G401 (cell line): ENCODE measurements at regions not wholly inside any gene's neighbourhood (a gene's known extent, or its start where the extent isn't known, plus 50 kb on each side); places are given as distances from the start of the nearest gene placed in this dataset.
"Not testable (repeated sequence)": the region's sequence is repeated elsewhere in the genome, so short reads cannot be mapped to it uniquely, and the experiment has no call there.

Experiments used
- DNase-seq: peaks from one replicate; pipeline ENCODE4 v3.0.0-alpha.2; 2015; ENCODE audit warnings: low spot score
- in situ Hi-C: cut with HindIII; loops from 2 replicates; pipeline ENCODE4 v1.10.0; 2016; ENCODE audit warnings: low sequenced_read_pairs, mixed read lengths

DNA sequence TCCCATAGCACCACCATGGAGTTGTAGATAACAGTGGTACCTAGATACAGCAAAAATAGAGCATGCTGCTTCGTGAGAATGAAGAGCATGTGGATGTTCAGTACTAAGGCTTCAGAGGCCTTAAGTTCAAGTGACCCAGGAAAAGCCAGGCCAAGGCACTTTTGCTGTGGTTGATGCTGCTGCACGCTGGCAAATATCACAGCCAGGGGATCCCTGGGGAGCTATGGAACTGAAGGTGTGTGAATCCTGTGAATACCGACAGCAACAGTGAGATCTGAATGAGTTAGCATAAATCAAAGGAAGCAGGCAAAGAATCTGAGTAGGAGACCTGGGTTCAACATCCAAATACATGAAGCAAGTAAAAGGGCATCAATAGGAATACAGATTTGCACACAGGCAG, 158.6 kb upstream of the THUMPD2 start:
- in situ Hi-C loops: no loop called here
- DNase-seq: no peak

DNA sequence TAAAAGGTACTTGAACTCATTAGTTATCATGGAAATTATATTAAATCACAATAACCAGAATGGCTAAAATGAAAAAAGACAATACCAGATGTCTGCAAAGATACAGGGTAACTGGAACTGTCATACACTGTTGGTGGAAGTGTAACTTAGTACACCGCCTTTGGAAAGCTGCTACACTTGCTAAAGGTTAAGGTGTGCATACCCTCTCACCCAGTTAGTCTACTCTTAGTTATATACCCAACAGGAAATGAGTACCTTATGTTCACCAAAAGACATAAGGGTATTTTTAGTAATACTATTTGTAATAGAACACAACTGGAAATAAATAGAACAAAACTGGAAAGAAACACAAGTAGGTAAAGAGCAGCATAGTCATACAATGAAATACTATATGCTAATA, 155.8 kb upstream of the THUMPD2 start:
- no peak for DNase-seq
- in situ Hi-C loops: no loop called here

GRCh38 chr2:39933196-39933595, 154.1 kb upstream of the THUMPD2 start:
- in situ Hi-C loops: no loop called here
- no peak for DNase-seq

DNA sequence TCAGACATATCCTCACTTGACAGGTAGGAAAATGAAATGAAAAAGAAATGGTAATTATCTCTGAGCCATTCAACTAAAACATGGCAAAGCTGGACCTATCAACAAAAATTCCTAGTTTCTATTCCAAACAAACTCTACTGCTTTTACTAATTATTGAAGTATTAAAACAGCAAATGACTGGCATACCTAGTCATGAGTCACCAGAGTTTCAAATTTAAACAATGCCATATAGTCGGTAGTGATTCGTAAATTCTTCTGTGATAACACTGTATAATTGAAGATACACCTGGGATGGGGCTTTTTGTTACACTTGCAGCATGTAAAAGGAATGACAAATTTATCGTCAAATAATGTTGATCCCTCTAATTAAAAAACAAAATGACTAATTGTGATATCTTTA, 153.1 kb upstream of the THUMPD2 start:
- in situ Hi-C loops: no loop called here
- no peak for DNase-seq

DNA sequence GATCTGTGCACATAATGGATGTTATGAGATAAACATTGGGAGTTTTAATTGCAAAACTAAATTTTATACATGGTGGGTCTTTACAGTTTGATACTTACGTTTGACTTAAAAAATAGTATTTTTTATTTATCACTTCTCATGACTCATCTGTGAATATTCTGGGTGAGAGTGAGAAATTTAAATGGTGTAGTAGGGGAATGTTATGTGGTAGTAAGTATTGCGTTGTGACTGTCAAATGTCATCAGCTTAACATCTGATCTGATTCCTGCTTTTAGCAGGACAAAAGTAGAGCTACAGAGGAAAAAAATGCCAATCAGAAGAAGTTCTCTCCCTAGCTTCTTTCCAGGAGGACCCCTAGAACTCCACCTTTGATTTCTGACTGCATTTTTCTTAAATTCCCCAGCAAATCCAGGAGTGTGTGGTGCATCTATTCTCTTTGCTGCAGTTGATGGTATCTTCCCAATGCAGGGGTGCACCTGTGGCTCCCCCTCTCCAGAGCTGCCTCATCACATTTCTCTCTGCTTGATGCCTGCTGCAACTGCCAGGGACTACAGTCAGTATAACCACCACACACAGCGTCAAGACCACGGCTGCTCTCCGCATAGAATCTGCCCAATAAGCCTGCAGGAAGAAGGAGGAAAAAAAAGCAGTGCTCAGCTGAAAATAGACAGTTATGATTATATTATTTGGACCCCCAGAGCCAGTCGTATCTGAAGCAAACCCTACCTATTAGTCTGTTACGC, 151.3 kb upstream of the THUMPD2 start:
- no peak for DNase-seq
- in situ Hi-C loops: no loop called here

DNA sequence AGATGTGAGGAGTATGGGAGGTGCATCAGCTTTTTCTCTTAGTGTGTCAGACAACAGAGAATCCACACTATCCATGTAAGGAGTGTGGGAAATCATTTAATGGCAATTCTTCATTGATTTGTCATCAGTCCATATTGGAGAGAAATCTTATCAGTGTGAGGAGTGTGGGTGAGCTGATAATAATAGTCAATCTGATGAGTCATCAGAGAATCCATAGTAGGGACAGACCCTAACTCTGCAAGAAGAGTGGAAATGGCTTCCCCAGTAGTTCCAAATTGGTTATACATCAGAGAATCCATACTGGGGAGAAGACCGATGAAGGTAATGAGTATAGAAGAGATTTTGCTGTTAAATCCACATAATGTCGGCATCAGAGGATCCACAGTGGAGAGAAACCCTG, 150.5 kb upstream of the THUMPD2 start:
- in situ Hi-C loops: no loop called here
- DNase-seq: no peak

- DNase-seq: no peak
- in situ Hi-C loops: no loop called here
Measured at GRCh38 chr2:39925312-39925711, 146.3 kb upstream of the THUMPD2 start.

DNA sequence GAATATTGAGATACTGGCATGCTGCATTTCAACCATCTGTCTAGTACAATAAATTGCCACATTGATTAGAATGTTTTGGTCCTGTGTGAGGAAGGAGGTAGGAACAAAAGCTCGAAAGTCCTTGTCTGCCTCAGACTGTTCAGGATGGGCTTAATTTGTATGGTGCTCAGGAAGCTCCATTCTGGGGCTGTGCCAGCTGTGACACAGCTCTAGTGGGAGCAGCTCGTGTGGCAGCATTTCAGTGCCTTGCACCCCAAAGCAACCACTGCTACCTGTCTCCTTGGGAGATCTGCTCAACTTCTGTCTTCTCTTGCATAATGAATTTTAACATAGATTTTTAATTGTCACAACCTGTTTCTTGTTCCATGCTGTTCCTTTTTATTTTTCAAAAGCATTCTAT, 144.4 kb upstream of the THUMPD2 start:
- no peak for DNase-seq
- in situ Hi-C loops: no loop called here

GRCh38 chr2:39922679-39923405, 143.8 kb upstream of the THUMPD2 start:
- DNase-seq: no peak
- in situ Hi-C loops: no loop called here

DNA sequence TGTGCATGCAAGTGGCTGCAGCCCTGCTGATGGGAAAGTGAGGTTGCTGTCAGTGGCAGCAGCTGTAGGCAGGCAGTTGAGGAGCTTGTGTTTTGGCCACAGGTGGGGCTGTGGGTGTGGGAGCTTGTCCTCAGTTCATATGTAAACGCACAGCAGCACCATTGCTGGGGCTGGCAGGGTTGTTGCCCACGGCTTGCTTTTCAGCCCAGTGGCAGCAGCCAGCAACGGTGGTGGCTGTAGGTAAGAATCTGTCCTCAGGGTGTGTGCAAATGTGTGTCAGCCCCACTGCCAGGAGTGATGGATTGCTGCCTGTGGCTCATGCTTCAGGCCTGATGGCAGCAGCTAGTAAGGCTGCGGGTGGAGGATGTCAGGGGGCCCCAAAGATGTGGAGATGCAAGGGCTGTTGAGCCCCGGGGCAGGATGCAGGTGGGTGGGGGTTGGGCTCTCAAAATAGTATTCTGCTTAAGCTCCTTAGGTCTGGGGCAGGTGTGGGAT, 141.3 kb upstream of the THUMPD2 start:
- in situ Hi-C loops: no loop called here
- no peak for DNase-seq

DNA sequence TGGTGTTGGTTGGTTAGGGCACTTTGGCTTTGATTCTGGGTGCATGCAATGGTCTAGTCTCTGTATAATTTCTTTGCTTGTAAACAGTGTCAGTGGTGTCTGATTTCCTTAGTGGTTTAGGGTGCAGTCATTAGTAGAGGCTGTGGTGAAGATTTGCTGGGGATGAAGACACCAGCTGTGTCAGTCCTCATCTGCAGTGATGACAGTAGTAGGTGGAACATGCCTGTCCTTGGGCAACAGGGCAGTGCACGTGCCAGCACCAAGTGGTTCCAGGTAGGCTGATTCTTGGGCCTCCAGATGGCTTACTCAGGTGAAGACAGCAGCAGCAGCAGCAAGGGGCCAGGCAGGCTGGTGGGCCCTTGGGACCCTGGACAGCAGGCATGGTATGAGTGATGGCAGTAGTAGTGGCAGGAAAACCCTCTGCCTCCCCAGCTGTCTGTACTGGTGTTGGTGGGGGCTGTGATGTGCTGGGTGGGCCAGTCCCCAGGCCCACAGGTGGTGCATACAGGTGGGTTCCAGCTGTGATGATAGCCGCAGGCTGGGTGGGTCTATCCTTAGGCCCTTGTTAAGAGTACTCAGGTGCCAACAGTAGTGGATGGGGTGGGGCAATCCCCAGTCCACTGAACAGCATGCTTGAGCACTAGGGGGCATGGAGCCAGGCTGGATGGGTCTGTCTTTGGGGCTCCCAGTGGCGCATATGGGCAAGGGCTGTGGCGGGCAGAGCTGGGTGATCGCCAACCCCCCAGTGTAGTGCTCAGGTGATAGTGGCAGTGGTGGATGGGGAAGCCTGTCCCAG, 140.7 kb upstream of the THUMPD2 start:
- no peak for DNase-seq
- in situ Hi-C loops: no loop called here

- no peak for DNase-seq
- in situ Hi-C loops: no loop called here
Measured at GRCh38 chr2:39918886-39919285, 139.8 kb upstream of the THUMPD2 start.

DNA sequence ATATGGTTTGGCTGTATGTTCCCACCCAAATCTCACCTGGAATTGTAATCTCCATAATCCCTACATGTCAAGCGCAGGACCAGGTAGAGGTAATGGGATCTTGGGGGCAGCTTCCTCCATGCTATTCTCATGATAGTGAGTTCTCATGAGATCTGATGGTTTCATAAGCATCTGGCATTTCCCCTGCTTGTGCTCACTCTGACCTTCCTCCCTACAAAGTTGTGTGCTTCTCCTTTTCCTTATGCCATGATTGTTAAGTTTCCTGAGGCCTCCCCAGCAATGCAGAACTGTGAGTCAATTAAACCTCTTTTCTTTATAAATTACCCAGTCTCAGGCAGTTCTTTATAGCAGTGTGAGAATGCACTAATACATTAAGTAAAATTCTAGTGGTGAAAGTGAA, 138.3 kb upstream of the THUMPD2 start:
- in situ Hi-C loops: not testable (repeated sequence)

DNA sequence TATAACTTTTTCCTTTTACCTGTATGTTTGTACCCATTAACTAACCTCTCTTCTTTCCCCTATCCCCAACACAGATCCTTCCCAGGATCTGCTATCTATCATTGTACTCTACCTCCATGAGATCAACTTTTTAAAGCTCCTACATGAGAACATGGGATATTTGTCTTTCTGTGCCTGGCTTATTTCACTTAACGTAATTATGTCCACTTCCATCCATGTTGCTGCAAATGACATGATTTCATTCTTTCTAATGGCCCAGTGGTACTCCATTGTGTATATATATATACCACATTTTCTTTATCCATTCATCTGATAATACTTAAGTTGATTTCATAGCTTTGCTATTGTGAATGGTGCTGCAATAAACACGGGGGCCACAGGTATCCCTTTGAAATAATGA, 135.9 kb upstream of the THUMPD2 start:
- in situ Hi-C loops: no loop called here

More for the DNA sequence above, 138.3 kb upstream of the THUMPD2 start:
- not testable (repeated sequence) for DNase-seq

DNA sequence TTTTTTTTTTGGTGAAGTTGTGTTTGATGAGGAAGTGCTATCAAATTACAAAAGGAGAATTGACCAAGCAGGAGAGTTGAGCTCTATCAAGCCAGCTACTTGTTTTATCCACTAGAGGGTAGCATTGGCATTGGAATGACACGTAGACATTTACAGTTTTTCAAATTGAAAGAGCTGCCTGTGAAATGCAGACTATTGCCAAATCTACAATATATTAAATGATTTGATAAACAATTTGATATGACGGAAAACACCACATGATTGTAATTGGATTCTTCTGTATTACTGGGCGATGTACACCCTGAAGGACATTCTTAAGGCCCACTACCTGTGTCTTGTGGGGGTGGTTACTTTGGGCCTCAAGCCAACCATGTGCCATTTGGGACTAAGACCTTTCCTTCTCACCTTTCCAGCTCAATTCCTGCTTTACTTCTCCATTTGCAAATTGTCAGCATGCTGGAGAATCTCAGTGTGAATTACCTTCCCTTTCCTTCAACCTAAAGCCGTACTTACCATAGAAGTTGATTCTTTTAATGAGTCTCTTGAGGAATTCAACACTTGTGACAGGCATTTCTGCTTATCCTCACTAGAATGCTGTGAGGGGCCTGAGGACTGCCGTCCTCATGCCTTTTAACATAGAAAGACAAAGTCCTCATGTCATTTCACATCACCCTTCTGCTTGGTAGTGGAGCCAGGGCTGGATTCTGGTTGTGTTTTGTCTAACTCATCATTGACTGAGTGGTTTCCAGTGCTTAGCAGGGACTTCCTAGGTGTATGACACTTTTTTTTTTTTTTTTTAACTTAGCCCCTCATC, 134.8 kb upstream of the THUMPD2 start:
- in situ Hi-C loops: no loop called here
- DNase-seq: peak; percentile 85

More for the DNA sequence above, 135.9 kb upstream of the THUMPD2 start:
- no peak for DNase-seq

DNA sequence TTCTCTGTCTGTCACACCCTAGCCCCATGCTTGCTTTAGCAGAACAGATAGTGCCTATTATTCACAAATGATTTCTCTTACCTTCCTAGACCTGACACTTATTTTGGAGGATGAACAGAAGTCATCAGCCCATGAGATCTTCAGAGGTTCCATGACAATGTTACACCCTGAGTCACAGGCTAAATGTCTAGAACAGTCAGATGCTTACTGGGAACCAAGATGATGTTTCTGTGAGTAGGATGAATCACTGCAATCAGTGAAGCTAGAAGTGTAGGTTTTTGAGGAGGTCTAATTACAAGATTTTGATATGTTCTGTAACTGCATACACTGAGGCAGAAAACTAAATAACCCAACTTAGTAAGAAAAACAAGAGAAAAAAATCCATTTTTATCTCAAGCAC, 123.0 kb upstream of the THUMPD2 start:
- in situ Hi-C loops: no loop called here
- DNase-seq: no peak

GRCh38 chr2:39898934-39899333, 119.9 kb upstream of the THUMPD2 start:
- no peak for DNase-seq
- in situ Hi-C loops: no loop called here

GRCh38 chr2:39897273-39897672, 118.2 kb upstream of the THUMPD2 start:
- in situ Hi-C loops: no loop called here
- DNase-seq: no peak

DNA sequence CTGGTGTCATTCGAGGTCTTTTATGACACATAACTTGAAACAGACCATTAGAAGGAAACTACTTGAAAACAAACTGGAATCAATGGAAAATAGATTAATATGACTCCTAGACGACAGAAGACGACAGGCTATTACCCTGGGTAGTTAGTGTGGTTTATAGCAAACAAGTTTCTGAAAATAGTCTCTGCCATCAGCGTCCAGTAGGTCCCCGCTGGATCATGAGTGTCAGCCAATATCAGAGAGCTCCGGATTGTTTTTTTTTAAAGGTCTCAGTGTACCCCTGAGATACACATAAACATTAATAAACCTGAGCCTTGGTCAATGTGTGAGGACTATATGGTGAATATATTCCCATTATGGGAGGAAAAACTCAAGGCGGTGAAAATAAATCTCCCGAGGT, 115.0 kb upstream of the THUMPD2 start:
- in situ Hi-C loops: no loop called here
- no peak for DNase-seq
